ENCODE measurements at regions not wholly inside any gene's neighbourhood (a gene's known extent, or its start where the extent isn't known, plus 50 kb on each side); places are given as distances from the start of the nearest gene placed in this dataset.

GRCh38 chr10:59087486-59087885, 89.0 kb upstream of the PHYHIPL start:
- no peak for DNase-seq (ENCODE audit: low spot score)

- DNase-seq (ENCODE audit: low spot score) = no peak
These were observed 87.4 kb upstream of the PHYHIPL start for GRCh38 chr10:59088912-59089573.

GRCh38 chr10:59090817-59091622, 85.4 kb upstream of the PHYHIPL start:
- peak; percentile 82 for DNase-seq (ENCODE audit: low spot score)

- no peak for DNase-seq (ENCODE audit: low spot score)
These were observed 83.0 kb upstream of the PHYHIPL start for GRCh38 chr10:59093461-59093860.

GRCh38 chr10:59096631-59097030, 79.8 kb upstream of the PHYHIPL start:
- peak; percentile 90 for DNase-seq (ENCODE audit: low spot score)

- DNase-seq (ENCODE audit: low spot score) = no peak
These were observed 78.1 kb upstream of the PHYHIPL start for GRCh38 chr10:59098387-59098786.

- no peak for DNase-seq (ENCODE audit: low spot score)
These were observed 77.5 kb upstream of the PHYHIPL start for GRCh38 chr10:59098831-59099452.

- peak; percentile 62 for DNase-seq (ENCODE audit: low spot score)
These were observed 77.0 kb upstream of the PHYHIPL start for GRCh38 chr10:59099481-59099880.

- no peak for DNase-seq (ENCODE audit: low spot score)
These were observed 74.0 kb upstream of the PHYHIPL start for GRCh38 chr10:59102394-59102793.

GRCh38 chr10:59104186-59104585, 72.3 kb upstream of the PHYHIPL start:
- DNase-seq (ENCODE audit: low spot score) = no peak

GRCh38 chr10:59106441-59106840, 70.0 kb upstream of the PHYHIPL start:
- no peak for DNase-seq (ENCODE audit: low spot score)

- no peak for DNase-seq (ENCODE audit: low spot score)
These were observed 69.3 kb upstream of the PHYHIPL start for GRCh38 chr10:59107147-59107546.

- no peak for DNase-seq (ENCODE audit: low spot score)
These were observed 68.1 kb upstream of the PHYHIPL start for GRCh38 chr10:59108296-59108870.

GRCh38 chr10:59108886-59109288, 67.6 kb upstream of the PHYHIPL start:
- no peak for DNase-seq (ENCODE audit: low spot score)

- DNase-seq (ENCODE audit: low spot score) = no peak
These were observed 66.6 kb upstream of the PHYHIPL start for GRCh38 chr10:59109826-59110225.

GRCh38 chr10:59124187-59124586, 52.3 kb upstream of the PHYHIPL start:
- DNase-seq (ENCODE audit: low spot score) = peak; percentile 64

GRCh38 chr10:59125666-59126065, 50.8 kb upstream of the PHYHIPL start:
- no peak for DNase-seq (ENCODE audit: low spot score)

GRCh38 chr10:59126261-59126660, 50.2 kb upstream of the PHYHIPL start:
- no peak for DNase-seq (ENCODE audit: low spot score)
